Activated CD4-positive, CD25-positive, alpha-beta regulatory T cell treated with anti-CD3 and anti-CD28 coated beads, Interleukin-2, amount 50 U/mL, for 24 hours (primary cell): ENCODE measurements at regions not wholly inside any gene's neighbourhood (a gene's known extent, or its start where the extent isn't known, plus 50 kb on each side); places are given as distances from the start of the nearest gene placed in this dataset.

Source experiments
- ATAC-seq, 2 donors: fragments of 150-1000 bp; cut with Tn5 transposase; one replicate each; pipeline ENCODE4 v1.10.0; 2021; ENCODE audit warnings: mild to moderate bottlenecking in 1 of 2, moderate library complexity in 1 of 2

- ATAC-seq, result no peak
Measured at GRCh38 chr9:115740986-115741385, 412.6 kb upstream of the PAPPA start.

- no peak for ATAC-seq
Measured at GRCh38 chr9:115743709-115744605, 409.6 kb upstream of the PAPPA start.

- ATAC-seq, result no peak
Measured at GRCh38 chr9:115746496-115746895, 407.1 kb upstream of the PAPPA start.

GRCh38 chr9:115747731-115748130 lies 405.9 kb upstream of the PAPPA start:
- ATAC-seq, result no peak

- no peak for ATAC-seq
Measured at GRCh38 chr9:115756736-115757135, 396.9 kb upstream of the PAPPA start.

GRCh38 chr9:115757461-115757860 lies 396.1 kb upstream of the PAPPA start:
- ATAC-seq, result no peak

- ATAC-seq, result no peak
Measured at GRCh38 chr9:115758441-115758840, 395.1 kb upstream of the PAPPA start.

GRCh38 chr9:115759426-115759825 lies 394.2 kb upstream of the PAPPA start:
- no peak for ATAC-seq

- no peak for ATAC-seq
Measured at GRCh38 chr9:115764645-115765044, 388.9 kb upstream of the PAPPA start.

- no peak for ATAC-seq
Measured at GRCh38 chr9:115765060-115765459, 388.5 kb upstream of the PAPPA start.

GRCh38 chr9:115766370-115766955 lies 387.1 kb upstream of the PAPPA start:
- no peak for ATAC-seq

- no peak for ATAC-seq
Measured at GRCh38 chr9:115770521-115770920, 383.1 kb upstream of the PAPPA start.

GRCh38 chr9:115775659-115776058 lies 377.9 kb upstream of the PAPPA start:
- ATAC-seq, result no peak

- no peak for ATAC-seq
Measured at GRCh38 chr9:115777610-115778009, 376.0 kb upstream of the PAPPA start.

GRCh38 chr9:115781070-115781736 lies 372.4 kb upstream of the PAPPA start:
- ATAC-seq, result no peak

GRCh38 chr9:115786321-115786720 lies 367.3 kb upstream of the PAPPA start:
- ATAC-seq, result no peak

GRCh38 chr9:115790520-115790919 lies 363.1 kb upstream of the PAPPA start:
- ATAC-seq, result no peak

GRCh38 chr9:115794921-115795475 lies 358.6 kb upstream of the PAPPA start:
- no peak for ATAC-seq

GRCh38 chr9:115799734-115800133 lies 353.9 kb upstream of the PAPPA start:
- ATAC-seq, result no peak

- ATAC-seq, result no peak
Measured at GRCh38 chr9:115804206-115804605, 349.4 kb upstream of the PAPPA start.

- no peak for ATAC-seq
Measured at GRCh38 chr9:115808108-115808507, 345.5 kb upstream of the PAPPA start.

- no peak for ATAC-seq
Measured at GRCh38 chr9:115808695-115809094, 344.9 kb upstream of the PAPPA start.

- no peak for ATAC-seq
Measured at GRCh38 chr9:115810166-115810565, 343.4 kb upstream of the PAPPA start.

- ATAC-seq, result no peak
Measured at GRCh38 chr9:115814081-115814480, 339.5 kb upstream of the PAPPA start.
